Hematopoietic multipotent progenitor cell treated with erythropoietin and hydrocortisone succinate and interleukin-3 and kit ligand, for 15 days (in vitro differentiated cells): ENCODE measurements at regions not wholly inside any gene's neighbourhood (a gene's known extent, or its start where the extent isn't known, plus 50 kb on each side); places are given as distances from the start of the nearest gene placed in this dataset.

ENCODE experiments used
- DNase-seq: peaks from one replicate; pipeline ENCODE4 v3.0.0-alpha.2; 2015; ENCODE audit warnings: low spot score

DNA sequence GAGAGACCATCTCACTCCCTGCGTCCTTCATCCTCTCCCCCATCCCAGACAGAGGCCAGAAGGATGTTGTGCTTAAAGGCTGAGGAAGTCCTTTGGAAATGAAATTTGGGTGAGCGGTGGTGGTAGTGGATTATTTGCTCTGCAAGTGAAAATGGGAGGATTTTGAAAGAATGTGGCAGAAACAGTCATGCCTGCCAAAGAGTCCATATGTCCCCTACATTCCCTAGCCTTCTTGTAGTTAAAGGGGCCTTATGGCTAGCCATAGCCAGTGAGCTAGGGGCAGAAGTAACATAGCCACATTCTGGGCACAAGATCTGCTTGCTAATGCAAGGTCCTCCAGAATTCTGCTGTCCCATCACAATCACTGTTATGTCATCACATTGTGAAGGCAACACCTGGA is 360.2 kb upstream of the TSHZ3 start:
- no peak for DNase-seq

DNA sequence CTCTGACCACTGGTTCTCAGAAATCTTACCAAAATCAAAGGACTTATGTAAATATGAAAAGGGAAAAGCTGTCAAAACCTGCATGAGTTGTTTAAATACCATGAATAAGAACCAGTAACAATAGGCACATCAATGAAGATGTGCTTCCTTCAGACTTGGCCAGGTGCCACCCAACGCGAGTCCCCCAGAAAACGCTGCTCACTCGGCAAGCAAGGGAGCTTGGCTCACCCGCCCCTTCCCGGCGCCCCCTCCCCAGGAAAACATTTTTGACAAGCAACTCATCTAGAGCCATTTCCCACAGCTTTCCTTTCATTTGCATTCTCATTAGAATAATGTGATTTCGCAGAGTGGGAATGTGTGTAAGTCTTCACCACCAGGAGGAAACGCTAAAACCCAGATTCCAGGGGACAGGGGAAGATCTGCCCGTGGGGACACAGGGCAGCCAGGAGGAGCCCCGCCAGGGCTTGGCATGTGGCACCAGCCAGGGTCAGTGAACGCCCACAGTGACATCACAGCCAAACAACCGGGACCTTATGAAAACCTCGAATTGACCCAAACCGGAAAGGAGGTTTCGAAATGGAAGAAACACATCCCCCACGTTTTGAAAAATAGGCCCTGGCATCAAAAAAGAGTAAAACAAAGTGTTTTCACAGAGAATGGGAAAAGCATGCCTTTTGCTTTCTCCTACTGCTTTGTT is 366.2 kb upstream of the TSHZ3 start:
- DNase-seq = no peak

DNA sequence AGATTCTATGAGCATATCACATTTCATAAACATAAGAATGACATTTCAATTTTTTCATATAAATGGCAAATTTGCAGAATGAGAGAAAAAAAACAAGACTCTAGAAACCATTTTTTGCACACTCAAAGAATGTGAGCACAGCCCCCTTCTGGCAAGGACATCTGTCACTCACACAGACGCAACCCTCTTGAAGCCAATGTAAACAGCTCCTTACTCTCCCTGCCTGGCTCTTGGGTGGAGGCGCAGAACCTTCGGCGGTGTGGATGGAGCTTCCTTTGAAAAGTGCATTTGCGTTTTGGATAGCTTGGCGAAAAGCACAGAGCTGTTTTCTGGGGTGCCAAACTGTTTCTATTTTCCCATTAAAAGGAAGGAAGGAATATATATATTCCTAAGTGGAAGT is 367.6 kb upstream of the TSHZ3 start:
- DNase-seq = no peak

GRCh38 chr19:31717269-31717923 is 368.2 kb upstream of the TSHZ3 start:
- no peak for DNase-seq

DNA sequence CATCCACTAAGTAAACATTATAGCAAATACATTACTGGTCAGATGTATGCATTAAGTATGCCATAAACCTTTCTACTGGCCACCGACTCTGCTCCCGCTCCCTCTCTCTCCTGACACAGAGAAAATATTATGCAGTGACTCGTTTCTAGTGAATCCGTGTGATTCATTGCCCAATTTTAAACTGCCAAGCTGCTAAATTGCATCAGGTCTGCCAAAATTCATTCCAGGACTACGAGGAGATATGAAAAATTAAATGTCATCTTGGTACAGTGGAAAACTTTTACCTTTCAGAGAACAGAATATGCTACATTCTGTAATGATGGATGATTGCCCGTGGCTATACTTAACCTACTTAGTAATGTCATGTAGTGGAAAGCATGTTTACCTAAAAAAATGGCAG is 368.8 kb upstream of the TSHZ3 start:
- no peak for DNase-seq

DNA sequence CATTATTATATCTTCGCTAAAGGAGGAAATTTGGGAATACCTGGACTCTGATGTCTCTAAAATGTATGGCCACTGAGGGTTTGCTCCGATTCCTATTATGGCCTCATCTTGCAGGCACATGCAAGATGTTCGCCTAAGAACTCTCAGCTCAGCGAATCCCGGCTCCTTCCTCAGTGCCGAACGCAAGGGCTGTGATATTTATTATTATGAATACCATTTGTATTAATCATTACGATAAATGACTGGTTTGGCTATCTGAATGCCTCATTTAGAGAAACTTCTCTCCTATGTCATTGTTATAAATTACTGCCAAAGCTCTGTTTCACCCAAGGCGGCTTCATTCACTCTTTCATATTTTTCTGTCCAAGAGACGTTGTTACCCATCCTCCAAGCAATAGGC is 369.7 kb upstream of the TSHZ3 start:
- no peak for DNase-seq

DNA sequence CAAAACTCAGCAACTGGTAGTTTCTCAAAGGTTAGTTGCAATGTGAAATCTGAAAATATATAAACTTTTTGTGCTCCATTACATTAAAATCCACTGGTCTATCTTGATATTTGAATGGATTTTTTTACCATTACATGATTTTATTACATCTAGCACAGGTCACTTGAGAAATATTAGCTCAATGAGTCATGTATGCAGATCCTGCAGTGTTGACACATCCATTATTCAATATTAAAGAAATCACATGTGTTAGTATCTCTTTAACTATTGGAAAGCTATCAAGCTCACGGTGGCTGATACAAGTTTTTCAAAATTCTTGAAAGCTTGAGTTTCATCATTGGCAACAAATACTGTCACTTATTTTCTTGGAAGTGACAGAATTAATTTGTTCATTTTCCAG is 373.9 kb upstream of the TSHZ3 start:
- no peak for DNase-seq

- no peak for DNase-seq
Measured at GRCh38 chr19:31725051-31725450, 375.8 kb upstream of the TSHZ3 start.

- DNase-seq = no peak
Measured at GRCh38 chr19:31727536-31727935, 378.3 kb upstream of the TSHZ3 start.

DNA sequence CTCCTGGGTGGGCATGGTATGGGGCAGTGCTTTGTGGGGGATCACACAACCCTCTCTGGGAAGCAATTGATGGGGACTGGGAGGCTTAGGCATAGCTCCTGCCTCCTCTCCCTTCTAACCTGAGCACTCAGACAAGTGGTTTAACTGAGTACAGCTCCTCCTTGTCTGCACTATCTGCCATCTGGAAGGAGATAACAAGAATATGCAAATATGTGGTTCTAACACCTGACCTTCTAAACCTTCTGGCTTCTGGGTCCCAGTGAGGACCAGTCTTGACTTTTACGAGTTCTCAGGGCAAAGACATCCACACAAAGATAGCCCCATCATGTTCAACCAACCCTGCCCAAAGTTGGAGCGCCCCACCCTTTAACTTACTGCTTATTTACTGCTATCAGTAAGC is 381.0 kb upstream of the TSHZ3 start:
- no peak for DNase-seq

GRCh38 chr19:31733591-31733990 is 384.4 kb upstream of the TSHZ3 start:
- DNase-seq = no peak

- DNase-seq = no peak
Measured at GRCh38 chr19:31742249-31742648, 393.0 kb upstream of the TSHZ3 start.

GRCh38 chr19:31745731-31746130 is 396.5 kb upstream of the TSHZ3 start:
- DNase-seq = no peak

DNA sequence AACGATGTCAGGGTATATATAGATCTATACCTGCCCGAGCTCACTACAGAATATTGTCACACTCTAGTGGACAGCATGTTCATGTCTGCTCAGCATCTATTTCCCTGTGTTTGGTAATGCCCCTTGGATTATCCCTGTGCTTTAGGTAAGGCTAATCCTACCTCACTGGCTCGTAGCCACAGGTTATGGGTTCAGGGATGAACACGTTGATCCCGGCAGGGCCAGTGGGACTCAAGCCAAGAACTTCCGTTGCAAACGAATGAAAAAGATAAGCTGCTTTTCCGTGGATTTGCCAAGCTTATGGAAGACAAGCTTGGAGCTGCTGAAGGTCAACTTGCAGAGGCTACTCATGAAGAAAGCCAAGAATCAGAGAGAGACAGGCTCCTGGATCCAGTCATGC is 400.0 kb upstream of the TSHZ3 start:
- no peak for DNase-seq

GRCh38 chr19:31759359-31759758 is 410.1 kb upstream of the TSHZ3 start:
- DNase-seq = no peak

- no peak for DNase-seq
Measured at GRCh38 chr19:31761281-31761913, 412.2 kb upstream of the TSHZ3 start.

- DNase-seq = no peak
Measured at GRCh38 chr19:31770223-31770622, 421.0 kb upstream of the TSHZ3 start.

GRCh38 chr19:31772915-31773314 is 423.7 kb upstream of the TSHZ3 start:
- no peak for DNase-seq

DNA sequence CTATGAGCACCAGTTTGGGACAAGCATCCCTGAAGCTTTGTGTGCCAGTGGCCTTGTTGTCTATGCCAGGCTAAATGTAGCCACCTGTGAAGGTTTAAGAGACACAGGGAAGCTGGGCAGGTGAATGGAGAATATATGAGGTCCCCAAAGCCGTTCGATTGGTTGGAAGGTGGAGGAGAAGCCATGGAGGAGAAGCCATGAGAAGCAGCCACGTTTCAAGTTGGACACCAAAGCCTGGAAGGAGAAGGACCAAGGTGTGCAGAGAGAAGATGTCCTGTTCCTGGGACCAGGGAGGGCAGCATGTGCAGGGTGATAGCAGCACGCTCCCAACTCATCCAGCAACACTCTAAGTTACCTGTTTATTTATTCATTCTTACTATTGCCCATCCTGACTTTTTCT is 432.3 kb upstream of the TSHZ3 start:
- DNase-seq = no peak

DNA sequence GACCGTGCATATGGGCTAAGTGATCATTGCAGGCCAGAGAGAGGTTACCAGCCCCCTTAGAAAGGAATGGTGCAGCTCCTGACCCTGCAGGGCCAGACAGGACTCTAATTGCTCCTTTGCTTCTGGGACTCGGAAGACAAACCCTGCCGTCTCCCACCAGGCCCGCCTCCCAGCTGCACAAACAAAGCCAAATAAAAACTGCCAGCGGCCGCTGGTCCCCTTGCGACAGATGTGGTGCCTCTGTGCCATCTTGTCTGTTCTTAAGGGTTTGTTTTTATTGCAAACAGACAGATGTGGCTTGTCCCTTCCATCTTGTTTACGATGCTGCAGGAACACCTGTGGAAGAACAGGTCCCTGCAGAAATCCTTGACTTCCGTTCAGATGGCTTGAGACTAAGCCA is 434.4 kb upstream of the TSHZ3 start:
- no peak for DNase-seq

GRCh38 chr19:31784671-31785101 is 435.4 kb upstream of the TSHZ3 start:
- DNase-seq = no peak

DNA sequence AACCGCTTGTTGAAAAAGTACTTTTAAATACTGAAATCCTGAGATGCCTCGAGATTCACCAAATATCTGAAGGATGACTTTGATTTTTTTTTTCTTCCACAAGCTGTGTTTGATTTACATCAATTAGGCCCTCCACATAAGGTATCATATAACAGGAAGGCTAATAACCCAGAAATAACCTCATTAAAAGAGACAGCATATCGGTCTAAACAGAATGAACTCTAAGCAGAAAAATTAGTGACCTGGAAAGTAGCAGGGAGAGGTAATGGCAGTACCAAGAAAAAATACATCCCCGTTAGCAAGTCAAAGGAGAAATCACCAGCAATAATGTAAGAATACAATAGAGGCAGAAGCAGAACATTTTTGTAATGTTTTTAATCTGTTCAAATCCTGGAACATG is 452.4 kb upstream of the TSHZ3 start:
- no peak for DNase-seq

GRCh38 chr19:31803835-31804446 is 454.7 kb upstream of the TSHZ3 start:
- DNase-seq = no peak
